ENCODE measurements at regions not wholly inside any gene's neighbourhood (a gene's known extent, or its start where the extent isn't known, plus 50 kb on each side); places are given as distances from the start of the nearest gene placed in this dataset.
"Not testable (repeated sequence)": the region's sequence is repeated elsewhere in the genome, so short reads cannot be mapped to it uniquely, and the experiment has no call there.

- Histone ChIP-seq H3K27ac (ENCODE audit: low read length) (no peak overlapping the region), H3K4me2 (ENCODE audit: insufficient read depth, low read length) (no peak overlapping the region), H3K4me1 (ENCODE audit: insufficient read depth, low read length) (no peaks in the 10 kb centered on the region), H3K9ac (ENCODE audit: low read depth, low read length) (no peak overlapping the region), H3K36me3 (ENCODE audit: insufficient read depth, low read length) (no peaks in the 10 kb centered on the region), H2AFZ (ENCODE audit: low read depth, low read length) (no peak overlapping the region), H3K4me3 (ENCODE audit: low read depth in 1 of 2, low read length in 2 of 2) (no peak overlapping the region), H3K9me3 (ENCODE audit: insufficient read depth, low read length, severe bottlenecking) (no peaks in the 10 kb centered on the region), H3K79me2 (ENCODE audit: insufficient read depth, low read length) (no peaks in the 10 kb centered on the region), H3K27me3 (ENCODE audit: insufficient read depth, low read length, poor library complexity) (no peaks in the 10 kb centered on the region), H4K20me1 (ENCODE audit: insufficient read depth, low read length) (no peaks in the 10 kb centered on the region)
- no peak for DNase-seq
- TF ChIP-seq EZH2 (IDR thresholded peaks at IDR 0.05; ENCODE audit: borderline replicate concordance, low read depth, low read length, severe bottlenecking) (no peak), CTCF (IDR thresholded peaks at IDR 0.05; ENCODE audit: borderline replicate concordance, extremely low read depth, low read length, poor library complexity, severe bottlenecking) (no peak)
- ATAC-seq (ENCODE audit: insufficient read depth, low read depth): no peak
These were observed 109.9 kb downstream of the TMEM182 start for GRCh38 chr2:102871707-102872106.

GRCh38 chr2:102872388-102872787 is 110.6 kb downstream of the TMEM182 start:
- Histone ChIP-seq H3K36me3 (ENCODE audit: insufficient read depth, low read length) (no peaks in the 10 kb centered on the region), H3K4me2 (ENCODE audit: insufficient read depth, low read length) (no peak overlapping the region), H3K4me3 (ENCODE audit: low read depth in 1 of 2, low read length in 2 of 2) (no peak overlapping the region), H4K20me1 (ENCODE audit: insufficient read depth, low read length) (no peaks in the 10 kb centered on the region), H2AFZ (ENCODE audit: low read depth, low read length) (no peak overlapping the region), H3K27ac (ENCODE audit: low read length) (no peak overlapping the region), H3K79me2 (ENCODE audit: insufficient read depth, low read length) (no peaks in the 10 kb centered on the region), H3K4me1 (ENCODE audit: insufficient read depth, low read length) (no peaks in the 10 kb centered on the region), H3K9ac (ENCODE audit: low read depth, low read length) (no peak overlapping the region), H3K9me3 (ENCODE audit: insufficient read depth, low read length, severe bottlenecking) (no peaks in the 10 kb centered on the region), H3K27me3 (ENCODE audit: insufficient read depth, low read length, poor library complexity) (no peaks in the 10 kb centered on the region)
- no peak for ATAC-seq (ENCODE audit: insufficient read depth, low read depth)
- DNase-seq: no peak
- TF ChIP-seq CTCF (IDR thresholded peaks at IDR 0.05; ENCODE audit: borderline replicate concordance, extremely low read depth, low read length, poor library complexity, severe bottlenecking) (peak; percentile 20), EZH2 (IDR thresholded peaks at IDR 0.05; ENCODE audit: borderline replicate concordance, low read depth, low read length, severe bottlenecking) (no peak)

GRCh38 chr2:102879513-102879912 is 117.7 kb downstream of the TMEM182 start:
- H3K27ac ChIP-seq (ENCODE audit: low read length); H3K4me2 ChIP-seq (ENCODE audit: insufficient read depth, low read length); H4K20me1 ChIP-seq (ENCODE audit: insufficient read depth, low read length); DNase-seq; H3K9me3 ChIP-seq (ENCODE audit: insufficient read depth, low read length, severe bottlenecking); H3K9ac ChIP-seq (ENCODE audit: low read depth, low read length); H3K27me3 ChIP-seq (ENCODE audit: insufficient read depth, low read length, poor library complexity); H2AFZ ChIP-seq (ENCODE audit: low read depth, low read length); H3K4me1 ChIP-seq (ENCODE audit: insufficient read depth, low read length); H3K79me2 ChIP-seq (ENCODE audit: insufficient read depth, low read length); H3K36me3 ChIP-seq (ENCODE audit: insufficient read depth, low read length); ATAC-seq (ENCODE audit: insufficient read depth, low read depth); H3K4me3 ChIP-seq (ENCODE audit: low read depth in 1 of 2, low read length in 2 of 2): not testable (repeated sequence)

- Histone ChIP-seq H3K4me2 (ENCODE audit: insufficient read depth, low read length) (no peak overlapping the region), H2AFZ (ENCODE audit: low read depth, low read length) (no peak overlapping the region)
These were observed 118.9 kb downstream of the TMEM182 start for GRCh38 chr2:102880731-102881130.

More at GRCh38 chr2:102880731-102881130, 118.9 kb downstream of the TMEM182 start:
- Histone ChIP-seq H3K4me3 (ENCODE audit: low read depth in 1 of 2, low read length in 2 of 2) (no peak overlapping the region), H3K27me3 (ENCODE audit: insufficient read depth, low read length, poor library complexity) (no peaks in the 10 kb centered on the region), H3K4me1 (ENCODE audit: insufficient read depth, low read length) (no peaks in the 10 kb centered on the region), H3K9me3 (ENCODE audit: insufficient read depth, low read length, severe bottlenecking) (no peaks in the 10 kb centered on the region), H3K27ac (ENCODE audit: low read length) (no peak overlapping the region), H3K9ac (ENCODE audit: low read depth, low read length) (no peak overlapping the region), H3K36me3 (ENCODE audit: insufficient read depth, low read length) (no peaks in the 10 kb centered on the region), H3K79me2 (ENCODE audit: insufficient read depth, low read length) (no peaks in the 10 kb centered on the region), H4K20me1 (ENCODE audit: insufficient read depth, low read length) (no peaks in the 10 kb centered on the region)
- DNase-seq: no peak
- TF ChIP-seq EZH2 (IDR thresholded peaks at IDR 0.05; ENCODE audit: borderline replicate concordance, low read depth, low read length, severe bottlenecking) (no peak), CTCF (IDR thresholded peaks at IDR 0.05; ENCODE audit: borderline replicate concordance, extremely low read depth, low read length, poor library complexity, severe bottlenecking) (no peak)
- no peak for ATAC-seq (ENCODE audit: insufficient read depth, low read depth)
